ENCODE measurements at regions not wholly inside any gene's neighbourhood (a gene's known extent, or its start where the extent isn't known, plus 50 kb on each side); places are given as distances from the start of the nearest gene placed in this dataset.

DNA sequence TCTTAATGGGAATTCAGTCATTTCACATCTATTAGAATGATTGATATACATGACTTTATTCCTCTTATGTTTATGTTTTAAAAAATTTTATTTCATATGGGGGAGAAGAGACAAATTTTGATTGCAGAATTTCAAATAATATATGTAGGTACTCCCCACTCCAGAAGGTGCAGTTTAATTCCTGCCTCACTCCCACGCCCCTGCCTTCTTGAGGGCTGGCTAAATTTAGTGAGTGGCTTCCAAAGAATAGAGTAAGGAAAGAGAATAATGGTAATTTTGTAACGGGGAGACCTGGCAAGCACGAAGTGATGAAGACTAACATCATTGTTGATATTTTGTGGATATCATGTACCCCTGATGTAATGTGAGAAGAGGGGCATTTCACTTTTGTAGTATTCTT is 94.7 kb upstream of the FAM78B start:
- H2BK12ac ChIP-seq (ENCODE audit: low read depth, low read length), result no peak overlapping the region
- no peaks in the 10 kb centered on the region for H3K79me1 ChIP-seq (ENCODE audit: low read depth, low read length)
- H3K27ac ChIP-seq (ENCODE audit: low read depth, low read length), result no peak overlapping the region
- H3K79me2 ChIP-seq (ENCODE audit: control insufficient read depth in 1 of 2, insufficient read depth in 2 of 2, low read length in 2 of 2), result no peaks in the 10 kb centered on the region
- FAIRE-seq (no peak), DNase-seq (ENCODE audit: low read depth in 1 of 2, low spot score in 2 of 2) (no peak)
- H2AK5ac ChIP-seq (ENCODE audit: low read depth, low read length), result no peak overlapping the region
- H3K14ac ChIP-seq (ENCODE audit: insufficient read length), result no peak overlapping the region
- no peak overlapping the region for H4K5ac ChIP-seq (ENCODE audit: insufficient read length, low read depth, low read length)
- H2BK5ac ChIP-seq (ENCODE audit: low read depth, low read length), result no peak overlapping the region
- H3K56ac ChIP-seq (replicated peaks; ENCODE audit: insufficient read length, low read depth, low read length), result no peak overlapping the region
- no peak overlapping the region for H3K9ac ChIP-seq (replicated peaks in 1 of 4; ENCODE audit: extremely low read depth in 1 of 4, low read depth in 3 of 4, low read length in 3 of 4)
- no peak overlapping the region for H2AFZ ChIP-seq (ENCODE audit: low read length)
- H4K91ac ChIP-seq (replicated peaks; ENCODE audit: insufficient read length, low read length), result no peak overlapping the region
- no peaks in the 10 kb centered on the region for H3K4me1 ChIP-seq (replicated peaks in 1 of 4; ENCODE audit: control insufficient read depth in 3 of 4, insufficient read depth in 4 of 4, low read length in 3 of 4)
- 93% methylated on average over 3 of the region's 3 CpGs; no CpG with 5 or more reads in 1 of the 2 experiments for WGBS, 2 experiments (ENCODE audit: extremely low coverage in 1 of 2, insufficient coverage in 1 of 2, insufficient read length in 1 of 2, insufficient replicate concordance in 2 of 2, low coverage in 1 of 2, low lambda C conversion rate in 2 of 2, missing lambda C conversion rate in 1 of 2)
- no peak overlapping the region for H2BK20ac ChIP-seq (ENCODE audit: low read length)
- H3K23me2 ChIP-seq (ENCODE audit: low read depth, low read length), result no peaks in the 10 kb centered on the region
- CTCF ChIA-PET (ENCODE audit: partially characterized antibody), result no interaction called here
- H3K9me3 ChIP-seq (ENCODE audit: insufficient read depth in 2 of 2, low read depth in 1 of 2, low read length in 1 of 2), result no peaks in the 10 kb centered on the region
- no peak overlapping the region for H3K18ac ChIP-seq (ENCODE audit: extremely low read depth, low read length)
- no peak overlapping the region for H3K4me3 ChIP-seq (ENCODE audit: extremely low read depth in 1 of 4, insufficient read depth in 2 of 4, low read depth in 3 of 4, low read length in 4 of 4)
- H3K4me2 ChIP-seq (ENCODE audit: insufficient read depth in 1 of 2, low read depth in 2 of 2, low read length in 2 of 2), result no peak overlapping the region
- H3K4ac ChIP-seq (replicated peaks; ENCODE audit: insufficient read length, low read depth, low read length), result no peak overlapping the region
- H4K20me1 ChIP-seq (replicated peaks in 1 of 2; ENCODE audit: control insufficient read depth in 1 of 2, insufficient read depth in 2 of 2, low read length in 2 of 2), result no peaks in the 10 kb centered on the region
- no peak overlapping the region for H2BK120ac ChIP-seq (replicated peaks; ENCODE audit: low read depth, low read length)
- H3K36me3 ChIP-seq (ENCODE audit: control insufficient read depth in 2 of 4, insufficient read depth in 4 of 4, low read length in 3 of 4), result no peaks in the 10 kb centered on the region
- no peaks in the 10 kb centered on the region for H3K27me3 ChIP-seq (replicated peaks in 1 of 4; ENCODE audit: control insufficient read depth in 3 of 4, extremely low read depth in 1 of 4, insufficient read depth in 3 of 4, low read length in 3 of 4)
- POLR2A ChIA-PET (ENCODE audit: partially characterized antibody), result no interaction called here
- no peak overlapping the region for H4K8ac ChIP-seq (ENCODE audit: extremely low read depth, insufficient read depth, low read length)
- H2BK15ac ChIP-seq (ENCODE audit: low read length), result no peak overlapping the region
- no peak overlapping the region for H3K23ac ChIP-seq (ENCODE audit: insufficient read length)
- TF ChIP-seq SIRT6 (IDR thresholded peaks at IDR 0.05; ENCODE audit: low read length) (no peak), TBP (IDR thresholded peaks at IDR 0.05; ENCODE audit: low read depth, low read length) (no peak)

Measured in H1 (cell line).